NCI-H187 treated with DMSO at 0.1 percent for 48 hours (cell line): ENCODE measurements at regions not wholly inside any gene's neighbourhood (a gene's known extent, or its start where the extent isn't known, plus 50 kb on each side); places are given as distances from the start of the nearest gene placed in this dataset.

Experiments used
- DNase-seq: peaks from one replicate; lab custom pipeline; 2025; lab: John Stamatoyannopoulos, UW

DNA sequence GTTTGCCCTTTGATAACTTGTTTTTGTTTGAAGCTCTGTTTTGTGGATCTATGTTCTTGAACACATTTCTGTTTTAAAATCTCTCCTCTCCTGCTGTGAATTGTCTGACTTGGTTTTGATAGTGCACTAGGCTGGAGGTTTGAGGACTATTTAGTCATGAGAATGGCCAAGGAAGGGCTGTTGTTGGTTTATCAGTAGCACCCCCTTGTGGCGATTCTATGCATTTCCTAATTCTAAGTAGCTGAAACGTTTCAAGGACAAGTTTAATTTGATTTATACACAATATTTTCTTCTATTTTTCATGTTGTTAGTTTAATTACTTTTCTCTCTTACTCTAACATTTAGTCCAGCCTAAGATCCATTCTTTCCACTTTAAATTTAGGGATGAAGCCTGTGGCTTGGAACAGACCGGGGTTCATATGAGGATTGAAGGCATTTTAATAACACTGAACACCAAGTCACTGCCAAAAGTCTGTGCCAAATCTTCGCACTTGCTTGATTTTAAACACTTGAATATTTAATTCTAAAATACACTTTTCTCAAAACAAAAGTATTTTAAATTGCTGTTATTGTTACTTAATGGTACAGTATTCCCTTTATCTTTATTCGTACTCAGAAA is 166.0 kb downstream of the SOCS6 start:
- DNase-seq: peak; percentile 3

DNA sequence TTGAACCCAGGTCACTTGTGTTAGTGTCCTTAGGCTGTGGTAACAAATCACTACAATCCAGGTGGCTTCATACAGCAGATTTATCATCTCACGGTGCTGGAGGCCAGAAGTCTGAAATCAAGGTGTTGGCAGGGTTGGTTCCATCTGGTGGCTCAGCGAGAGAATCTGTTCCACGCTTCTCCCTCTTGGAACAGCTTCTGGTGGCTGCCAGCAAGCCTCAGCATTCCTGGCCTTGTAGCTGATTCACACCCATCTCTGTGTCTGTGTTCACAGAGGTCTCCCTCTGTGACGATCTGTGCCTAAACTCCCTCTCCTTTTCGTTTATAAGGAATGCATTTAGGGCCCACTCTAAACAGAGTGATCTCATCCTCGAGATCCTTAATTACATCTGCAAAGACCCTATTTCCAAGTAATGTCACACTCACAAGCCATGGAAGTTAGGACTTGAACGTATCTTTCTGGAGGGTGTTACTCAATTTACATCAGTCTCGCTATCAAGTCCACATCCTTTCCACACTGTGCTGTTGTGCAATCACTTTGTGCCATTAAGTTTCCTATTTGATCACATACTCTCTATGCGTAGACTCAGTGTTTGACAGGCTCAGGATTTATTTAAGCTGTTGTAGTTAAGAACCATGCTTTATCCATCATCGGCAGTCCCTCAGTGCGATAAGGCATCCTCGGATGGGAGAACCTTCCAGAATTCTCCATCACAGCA is 164.4 kb downstream of the SOCS6 start:
- no peak for DNase-seq

DNA sequence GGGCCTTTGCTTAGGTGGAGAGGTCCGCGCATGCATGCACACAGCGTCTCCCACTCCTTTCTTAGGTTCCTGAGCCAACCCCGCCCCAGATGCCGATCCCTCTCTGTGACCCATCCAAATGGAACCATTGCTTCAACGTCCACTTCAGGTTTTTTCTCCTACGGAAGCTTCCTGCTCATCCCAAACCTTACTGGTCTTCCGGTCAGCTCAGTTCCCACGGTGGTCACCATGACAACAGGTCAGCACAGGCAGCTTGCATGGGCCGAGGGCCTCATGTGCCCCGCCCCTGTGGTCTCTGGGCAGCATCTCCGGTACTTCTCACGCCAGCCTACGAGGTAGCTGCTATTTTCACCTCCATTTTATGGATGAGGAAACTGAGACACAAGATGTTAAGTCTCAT is 163.7 kb downstream of the SOCS6 start:
- DNase-seq: no peak

DNA sequence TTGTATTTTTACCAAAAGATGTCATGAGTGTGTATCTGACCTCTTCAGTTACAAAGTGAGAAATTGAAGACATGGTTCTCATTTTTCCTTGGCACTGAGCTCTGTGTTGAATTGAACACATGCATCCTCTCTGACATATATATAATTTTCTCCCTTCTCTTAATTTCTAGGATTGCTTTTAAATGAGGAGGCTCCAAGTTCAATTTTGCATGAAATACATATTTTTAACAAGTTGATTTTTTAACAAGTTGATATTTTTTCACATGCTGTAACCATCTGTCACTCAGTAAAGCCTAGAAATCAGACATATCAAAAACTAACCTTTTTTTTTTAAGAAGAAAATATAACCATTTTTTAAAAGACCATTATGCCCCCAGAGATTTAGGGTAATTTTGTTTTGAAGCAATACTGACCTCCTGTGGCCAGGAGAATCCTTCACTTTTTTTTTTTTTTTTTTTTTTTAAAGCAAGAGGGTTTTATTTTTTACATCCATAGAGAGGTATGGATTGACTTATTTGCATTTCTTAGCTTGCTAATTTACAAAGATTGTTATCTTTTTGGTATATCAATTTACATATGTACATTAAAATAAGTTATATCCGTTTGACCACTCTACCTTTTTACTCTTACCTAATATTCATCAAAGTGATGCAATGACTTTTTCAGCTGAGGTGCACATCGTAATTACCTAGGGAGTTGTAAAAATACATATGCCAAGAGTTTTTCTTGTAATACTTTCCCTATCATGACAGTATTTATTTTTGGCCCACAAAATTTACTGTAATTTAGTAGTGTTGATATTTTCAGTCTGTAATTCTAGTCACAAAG is 161.8 kb downstream of the SOCS6 start:
- DNase-seq: no peak

DNA sequence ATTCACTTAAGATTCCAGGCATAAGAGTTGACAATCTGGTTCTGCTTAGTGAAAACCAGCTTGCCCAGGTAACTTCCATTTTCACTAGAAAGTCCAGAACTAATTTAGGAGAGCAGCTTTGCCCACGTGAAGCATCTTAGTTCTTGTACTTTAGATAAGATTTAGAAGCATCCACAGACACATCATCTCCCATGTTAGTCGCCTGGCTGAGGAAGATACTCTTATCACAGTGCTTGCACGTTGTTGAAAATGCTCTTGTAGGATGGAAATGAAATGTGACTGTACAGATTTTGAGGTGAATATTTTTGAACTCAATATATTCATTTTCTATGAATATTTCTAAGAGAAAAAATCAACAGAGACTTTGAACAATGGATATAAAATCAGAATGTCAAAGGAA is 159.7 kb downstream of the SOCS6 start:
- no peak for DNase-seq

DNA sequence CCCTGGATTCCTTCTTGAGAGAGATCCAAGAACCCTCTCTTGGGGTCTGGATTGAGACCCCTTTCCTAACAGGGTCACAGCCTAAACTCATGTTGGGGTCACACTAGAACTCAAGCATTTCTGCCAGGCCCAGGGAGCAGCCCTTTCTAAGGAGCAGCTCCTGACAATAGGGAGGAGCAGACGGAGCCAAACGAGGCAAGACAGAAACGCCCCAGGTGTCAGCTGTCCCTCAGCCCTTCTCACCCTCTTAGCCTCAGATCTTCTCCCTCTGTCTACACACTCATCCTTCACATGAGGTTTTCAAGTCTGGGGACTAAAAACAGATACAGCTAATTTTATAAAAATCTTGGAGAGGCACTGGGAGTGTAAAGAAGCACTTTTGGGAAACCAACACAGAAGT is 157.2 kb downstream of the SOCS6 start:
- DNase-seq: no peak

DNA sequence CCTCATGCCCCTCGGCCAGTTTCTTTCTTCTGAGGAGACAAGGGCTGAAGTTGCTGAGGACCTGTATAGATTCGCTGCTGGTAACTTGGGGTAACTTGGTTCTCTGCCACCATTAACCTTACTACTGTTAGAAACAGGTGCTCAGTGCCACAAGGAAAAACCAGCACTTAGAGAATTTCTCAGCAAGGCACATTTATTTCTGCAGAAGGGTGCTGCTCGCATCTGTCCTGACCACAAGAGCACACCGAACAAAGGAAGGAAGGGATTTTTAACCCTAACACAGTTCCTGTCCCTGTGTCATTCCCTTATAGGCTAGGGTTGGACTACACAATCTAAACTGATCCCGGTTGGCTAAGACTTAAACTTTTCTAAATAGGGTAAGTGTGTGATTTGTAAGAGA is 154.1 kb downstream of the SOCS6 start:
- DNase-seq: no peak

DNA sequence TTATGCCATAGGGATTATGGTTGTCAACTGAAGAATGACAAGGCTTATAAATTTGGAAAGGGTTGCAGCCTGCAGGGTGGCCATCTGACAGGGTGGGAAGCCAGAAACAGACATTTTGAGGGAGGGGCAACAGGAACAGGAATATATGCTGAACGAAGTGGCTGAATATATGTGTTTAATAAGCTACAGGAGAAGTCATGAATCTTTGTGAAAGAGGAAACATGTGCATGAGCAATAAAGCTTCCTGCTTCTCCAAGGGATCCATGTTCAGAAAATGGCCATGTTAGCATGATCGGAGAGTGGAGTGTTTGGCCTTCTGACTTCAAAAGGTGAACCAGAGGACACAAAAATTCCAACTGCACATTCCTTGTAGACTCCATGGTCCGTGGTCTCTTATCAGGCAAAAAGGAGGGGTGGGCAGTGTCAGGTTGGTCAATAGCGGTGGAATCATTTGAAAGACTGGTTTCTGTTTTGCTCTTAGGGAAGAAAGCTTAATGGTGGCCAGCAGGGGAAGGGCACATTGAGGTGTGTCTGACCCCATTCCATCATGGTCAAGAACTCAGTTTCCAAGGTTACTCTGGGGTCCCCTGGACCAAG is 144.1 kb downstream of the SOCS6 start:
- no peak for DNase-seq

DNA sequence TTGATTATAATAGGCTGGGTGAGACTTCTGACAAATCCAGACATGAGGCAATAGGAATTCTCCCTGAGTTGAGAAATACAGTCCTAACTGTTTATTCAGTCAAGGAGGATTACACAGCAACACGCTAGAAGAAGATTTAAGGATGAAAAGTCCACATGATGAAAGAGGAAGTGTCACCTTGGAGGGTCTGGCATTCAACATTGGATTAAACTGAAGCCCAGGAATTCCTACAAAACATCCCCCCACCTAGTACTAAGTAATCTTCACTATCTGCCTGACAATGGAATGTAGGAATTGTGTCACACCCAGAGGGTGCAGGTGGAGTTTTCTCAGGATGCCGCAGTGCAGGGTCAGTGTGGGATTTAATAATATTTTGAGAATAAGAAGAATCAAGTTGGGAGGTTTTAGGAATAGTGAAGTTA is 142.4 kb downstream of the SOCS6 start:
- DNase-seq: no peak

DNA sequence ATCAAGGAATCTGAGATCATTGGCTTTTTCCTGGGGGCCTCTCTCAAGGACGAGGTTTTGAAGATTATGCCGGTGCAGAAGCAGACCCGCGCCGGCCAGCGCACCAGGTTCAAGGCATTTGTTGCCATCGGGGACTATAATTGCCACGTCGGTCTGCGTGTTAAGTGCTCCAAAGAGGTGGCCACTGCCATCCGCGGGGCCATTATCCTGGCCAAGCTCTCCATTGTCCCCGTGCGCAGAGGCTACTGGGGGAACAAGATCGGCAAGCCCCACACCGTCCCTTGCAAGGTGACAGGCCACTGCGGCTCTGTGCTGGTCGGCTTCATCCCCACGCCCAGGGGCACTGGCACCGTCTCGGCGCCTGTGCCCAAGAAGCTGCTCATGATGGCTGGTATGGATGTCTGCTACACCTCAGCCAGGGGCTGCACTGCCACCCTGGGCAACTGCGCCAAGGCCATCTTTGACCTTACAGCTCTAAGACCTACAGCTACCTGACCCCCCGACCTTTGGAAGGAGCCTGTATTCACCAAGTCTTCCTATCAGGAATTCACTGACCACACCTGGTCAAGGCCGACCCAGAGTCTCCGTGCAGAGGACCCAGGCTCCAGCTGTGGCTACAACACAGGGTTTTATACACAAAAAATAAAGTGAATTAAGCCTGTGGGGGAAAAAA is 141.8 kb downstream of the SOCS6 start:
- DNase-seq: no peak

DNA sequence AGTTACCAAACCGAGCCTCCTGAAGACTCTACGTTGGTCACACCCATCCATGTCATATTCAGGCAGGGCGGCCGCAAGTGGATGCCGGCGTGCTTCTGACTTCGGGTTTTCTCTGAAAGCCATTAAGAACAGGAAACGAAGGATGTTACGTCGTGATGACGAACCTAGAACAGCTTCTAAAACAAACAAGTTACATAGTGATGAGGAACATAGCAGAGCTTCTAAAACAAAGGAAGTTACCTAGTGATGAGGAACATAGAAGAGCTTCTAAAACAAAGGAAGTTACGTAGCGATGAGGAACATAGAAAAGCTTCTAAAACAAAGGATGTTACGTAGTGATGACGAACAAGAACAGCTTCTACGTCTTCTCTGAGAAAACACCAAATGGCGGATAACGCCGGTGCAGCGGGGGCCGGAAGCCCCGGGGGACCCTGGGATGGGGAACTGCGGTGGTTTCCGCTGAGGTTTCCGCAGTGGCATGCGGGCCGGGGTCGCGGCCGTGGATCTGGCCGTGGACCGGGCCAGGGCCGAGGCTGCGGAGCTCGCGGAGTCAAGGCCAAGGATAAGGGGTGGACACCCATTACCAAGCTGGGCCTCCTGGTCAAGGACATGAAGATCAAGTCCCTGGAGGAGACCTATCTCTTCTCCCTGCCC is 141.1 kb downstream of the SOCS6 start:
- DNase-seq: no peak

DNA sequence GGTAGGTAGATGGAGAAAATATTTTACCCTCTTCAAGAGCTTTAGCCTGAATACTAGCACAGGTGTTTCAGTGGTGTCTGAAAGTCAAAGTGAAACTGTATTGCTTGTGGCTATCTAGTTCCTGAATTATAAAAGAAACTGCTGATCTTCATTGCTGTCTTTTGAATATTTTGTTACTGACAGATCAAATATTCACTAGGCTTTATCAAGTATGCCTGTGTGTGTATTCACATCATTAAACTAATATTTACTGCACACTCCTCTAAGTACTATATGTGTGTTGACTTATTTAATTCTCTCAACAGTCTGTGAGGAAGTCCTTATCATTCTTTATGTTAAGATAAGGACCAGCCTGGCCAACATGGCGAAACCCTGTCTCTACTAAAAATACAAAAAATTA is 139.6 kb downstream of the SOCS6 start:
- DNase-seq: no peak

DNA sequence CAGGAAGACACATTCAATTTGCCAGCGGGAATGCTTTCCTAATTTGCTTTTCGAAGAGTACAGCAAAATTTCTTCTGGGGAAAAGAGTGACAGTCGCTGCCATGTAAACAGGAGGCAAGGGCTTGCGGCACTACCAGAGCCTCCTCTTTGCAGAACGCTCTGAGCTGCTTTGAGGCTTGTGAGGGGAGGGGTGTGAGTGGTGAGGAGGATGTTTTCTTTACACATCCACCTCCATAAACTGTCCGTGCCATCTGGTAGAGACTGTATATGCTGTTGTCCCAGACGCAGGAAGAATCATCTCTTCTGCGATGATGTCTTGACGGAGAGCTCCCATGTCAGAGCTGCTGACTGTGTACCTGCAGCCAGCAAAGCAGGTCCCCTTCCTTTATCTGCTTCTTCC is 138.0 kb downstream of the SOCS6 start:
- no peak for DNase-seq

DNA sequence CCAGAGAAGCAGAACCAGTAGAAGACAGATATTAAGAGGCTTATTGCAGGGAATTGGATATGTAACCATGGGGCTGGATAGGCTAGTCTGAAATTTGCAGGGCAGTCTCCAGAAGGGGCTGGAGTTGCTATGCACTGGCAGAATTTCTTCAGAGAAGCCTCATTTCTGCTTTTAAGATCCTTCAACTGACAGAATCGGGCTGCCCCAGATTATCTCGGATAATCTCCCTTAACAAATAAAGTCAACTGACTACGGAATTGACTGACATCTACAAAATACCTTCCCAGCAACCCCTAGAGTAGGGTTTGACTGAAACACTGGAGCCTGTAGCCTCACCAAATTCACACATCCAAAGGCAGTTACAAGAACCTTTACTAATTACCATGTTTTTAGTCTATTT is 136.4 kb downstream of the SOCS6 start:
- DNase-seq: no peak

DNA sequence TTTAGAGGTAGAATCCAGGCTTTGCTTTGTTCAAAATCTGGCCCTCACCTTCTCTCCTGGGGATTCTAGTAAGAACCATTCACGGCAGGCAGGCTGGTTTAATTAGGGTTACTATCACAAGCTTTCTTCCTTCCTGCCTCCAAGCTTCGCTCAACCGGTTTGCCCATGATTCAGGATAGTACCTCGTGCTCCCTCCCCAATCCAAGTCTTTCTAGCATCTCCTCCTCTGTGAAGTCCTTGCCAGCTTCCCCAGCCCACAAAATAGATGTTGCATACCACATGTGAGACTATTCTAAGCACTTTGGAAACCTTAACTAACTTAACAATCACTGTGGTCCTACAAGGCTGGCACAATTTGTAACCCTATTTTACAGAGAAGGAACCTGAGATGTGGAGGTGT is 135.1 kb downstream of the SOCS6 start:
- no peak for DNase-seq

DNA sequence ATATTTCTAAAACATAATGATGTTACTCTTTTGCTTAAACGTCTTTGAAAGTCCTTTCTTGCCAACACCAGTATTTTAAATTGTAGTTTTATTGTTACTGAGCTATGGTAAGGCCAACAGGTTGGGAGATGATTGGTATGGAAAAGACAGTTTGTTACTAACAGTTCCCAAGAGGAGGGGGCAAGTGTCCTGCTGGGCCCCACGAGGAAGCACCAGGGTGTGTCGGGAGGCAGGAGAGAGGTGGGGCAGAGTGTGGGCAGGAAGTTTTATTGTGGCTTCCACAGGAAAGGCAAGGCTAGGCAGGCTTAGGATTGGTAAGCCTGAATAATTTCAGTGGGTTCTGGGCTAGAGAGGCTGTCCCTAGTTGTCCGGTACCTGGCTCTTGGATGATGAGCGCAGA is 134.3 kb downstream of the SOCS6 start:
- no peak for DNase-seq

DNA sequence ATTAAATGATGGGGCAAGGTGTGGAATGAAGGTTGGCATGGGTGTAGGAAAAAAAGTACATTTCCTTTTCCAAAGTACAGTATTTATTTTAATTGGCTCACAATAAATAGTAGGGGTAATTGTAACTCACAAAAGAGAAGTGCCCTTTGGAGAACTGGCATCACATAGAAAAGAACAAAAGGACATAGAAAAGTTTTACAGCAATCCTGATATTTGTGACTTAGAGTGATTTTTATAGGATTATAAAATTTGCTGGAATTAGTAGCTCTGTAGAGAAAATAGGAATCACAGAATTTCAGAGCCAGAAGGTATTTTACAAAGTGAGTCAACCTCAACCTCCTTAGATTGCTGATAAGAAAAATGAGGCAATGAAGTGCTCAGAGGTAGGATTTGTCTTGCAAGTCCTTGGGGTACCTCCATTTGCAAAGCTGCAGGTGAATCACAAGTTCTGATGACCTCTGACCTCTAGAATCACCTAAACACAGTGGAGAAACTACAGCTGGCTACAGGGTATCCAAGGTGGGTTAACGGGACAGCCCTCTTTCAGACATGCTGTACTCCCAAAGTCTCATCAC is 133.6 kb downstream of the SOCS6 start:
- DNase-seq: no peak

DNA sequence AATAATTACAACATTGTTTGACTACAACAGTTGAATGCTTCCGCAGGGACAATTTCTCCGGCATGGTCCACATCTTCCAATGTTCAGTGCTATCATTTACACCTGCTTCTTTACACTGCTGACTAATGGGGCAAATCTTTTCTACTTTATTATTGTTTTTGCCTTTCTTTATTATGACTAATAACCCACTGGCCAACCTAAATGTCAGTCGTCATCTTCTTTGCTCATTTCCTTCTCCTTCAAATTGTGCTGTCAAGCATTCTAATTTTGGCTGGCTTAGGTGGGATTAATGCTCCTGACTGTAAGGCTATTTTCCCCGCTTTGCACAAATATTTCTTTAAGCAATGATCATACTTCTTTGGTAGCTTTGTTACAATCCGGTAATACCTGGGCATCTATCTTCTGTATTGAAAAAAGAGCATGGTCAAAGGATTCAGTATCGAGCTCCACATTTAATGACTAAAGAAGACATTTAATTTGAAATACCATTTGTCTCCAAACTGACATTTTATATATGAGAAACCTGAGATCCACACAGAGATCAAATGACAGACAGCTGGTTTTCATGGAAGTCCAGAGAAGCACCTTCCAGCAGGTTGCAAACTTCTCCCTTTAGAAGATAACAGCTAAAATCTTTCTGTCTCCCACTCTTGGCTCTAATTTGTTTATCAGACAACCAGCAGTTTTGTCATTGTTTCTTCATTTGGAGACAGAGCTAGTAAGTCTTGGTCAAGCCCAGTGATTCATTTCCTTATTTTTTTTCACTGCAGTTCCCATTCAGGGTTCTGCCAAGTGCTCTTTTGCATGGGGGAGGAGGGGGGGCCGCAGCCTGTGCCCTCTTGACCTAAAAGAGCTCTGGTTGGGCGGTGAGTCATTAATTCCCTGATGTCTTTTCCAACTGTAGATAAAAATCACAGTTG is 132.9 kb downstream of the SOCS6 start:
- no peak for DNase-seq

DNA sequence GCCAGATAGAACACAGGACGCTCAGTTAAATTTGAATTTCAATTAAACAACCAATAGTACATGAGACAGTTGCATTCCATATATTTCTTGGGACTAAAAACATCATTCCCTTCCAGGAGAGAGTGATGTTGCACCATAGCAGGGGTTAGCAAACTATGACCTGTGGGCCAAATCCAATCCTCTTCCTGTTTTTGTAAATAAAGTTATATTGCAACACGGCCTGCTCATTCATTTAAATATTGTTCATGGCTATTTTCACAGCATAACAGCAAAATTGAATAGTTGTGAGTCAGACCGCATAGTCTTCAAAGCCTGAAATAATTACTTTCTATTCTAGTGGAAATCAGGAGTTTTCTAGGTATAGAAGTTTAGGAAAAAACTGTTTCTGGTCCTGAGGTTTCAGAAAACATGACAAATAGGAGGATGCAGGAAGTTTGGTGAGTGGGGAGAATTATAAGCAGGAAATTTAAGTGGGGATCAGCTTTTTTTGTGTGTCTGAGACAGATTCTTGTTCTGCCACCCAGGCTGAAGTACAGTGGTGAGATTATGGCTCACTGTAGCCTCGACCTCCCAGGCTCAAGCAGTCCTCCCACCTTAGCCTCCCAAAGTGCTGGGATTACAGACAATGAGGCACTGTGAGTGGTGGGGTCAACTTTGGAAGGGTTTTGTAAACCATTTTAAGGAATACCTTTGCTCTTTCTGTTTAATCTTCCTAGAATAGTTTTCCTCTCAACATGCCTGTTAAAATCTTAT is 131.5 kb downstream of the SOCS6 start:
- DNase-seq: no peak

DNA sequence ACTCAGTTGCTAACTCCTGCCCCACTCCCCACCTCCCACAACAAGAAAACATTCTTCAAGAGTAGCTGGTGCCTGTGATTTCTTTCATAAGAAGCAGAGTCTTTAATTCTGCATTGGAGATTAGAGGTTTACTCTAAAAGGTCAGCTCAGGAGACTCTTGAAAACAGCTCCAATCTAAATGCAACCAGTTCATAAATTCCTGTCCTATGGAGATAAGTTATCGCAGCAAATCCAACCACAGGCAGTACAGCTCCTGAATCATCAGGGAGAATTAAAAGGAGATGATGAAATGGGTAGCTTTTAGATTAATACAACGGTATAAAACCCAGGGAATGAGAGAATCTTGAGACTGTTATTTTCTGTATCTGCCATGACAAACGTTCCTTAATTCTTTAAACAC is 130.7 kb downstream of the SOCS6 start:
- no peak for DNase-seq
